Tibial nerve (tissue), 4 donors: ENCODE measurements at regions not wholly inside any gene's neighbourhood (a gene's known extent, or its start where the extent isn't known, plus 50 kb on each side); places are given as distances from the start of the nearest gene placed in this dataset.

Experiments used
- EP300 ChIP-seq, 2 donors: sonication (generic); formaldehyde crosslinking; IDR thresholded peaks; one replicate each; pipeline ENCODE4 v1.6.1; 2017; ENCODE audit warnings: antibody characterized with exemption in 2 of 2, mild to moderate bottlenecking in 1 of 2
- TF ChIP-seq, protein P1 (sequence below), 5 experiments: fragments of 200-600 bp in 3 of 5; fragments of 450-650 bp in 2 of 5; sonication (generic) in 3 of 5; IDR thresholded peaks; one replicate each; pipeline ENCODE4 v1.5.1; 2016 to 2019; ENCODE audit warnings: antibody characterized with exemption in 5 of 5, mild to moderate bottlenecking in 3 of 5, moderate library complexity in 2 of 5

- TF ChIP-seq, protein P1, sequence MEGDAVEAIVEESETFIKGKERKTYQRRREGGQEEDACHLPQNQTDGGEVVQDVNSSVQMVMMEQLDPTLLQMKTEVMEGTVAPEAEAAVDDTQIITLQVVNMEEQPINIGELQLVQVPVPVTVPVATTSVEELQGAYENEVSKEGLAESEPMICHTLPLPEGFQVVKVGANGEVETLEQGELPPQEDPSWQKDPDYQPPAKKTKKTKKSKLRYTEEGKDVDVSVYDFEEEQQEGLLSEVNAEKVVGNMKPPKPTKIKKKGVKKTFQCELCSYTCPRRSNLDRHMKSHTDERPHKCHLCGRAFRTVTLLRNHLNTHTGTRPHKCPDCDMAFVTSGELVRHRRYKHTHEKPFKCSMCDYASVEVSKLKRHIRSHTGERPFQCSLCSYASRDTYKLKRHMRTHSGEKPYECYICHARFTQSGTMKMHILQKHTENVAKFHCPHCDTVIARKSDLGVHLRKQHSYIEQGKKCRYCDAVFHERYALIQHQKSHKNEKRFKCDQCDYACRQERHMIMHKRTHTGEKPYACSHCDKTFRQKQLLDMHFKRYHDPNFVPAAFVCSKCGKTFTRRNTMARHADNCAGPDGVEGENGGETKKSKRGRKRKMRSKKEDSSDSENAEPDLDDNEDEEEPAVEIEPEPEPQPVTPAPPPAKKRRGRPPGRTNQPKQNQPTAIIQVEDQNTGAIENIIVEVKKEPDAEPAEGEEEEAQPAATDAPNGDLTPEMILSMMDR (IDR thresholded peaks at IDR 0.05): peak; percentile 57 to 80 (median 71)
- TF ChIP-seq EP300 (IDR thresholded peaks at IDR 0.05): no peak
These were observed 85.5 kb downstream of the CT47B1 start for GRCh38 chrX:120790118-120790517.
